Epithelial cell of proximal tubule (primary cell): ENCODE measurements at regions not wholly inside any gene's neighbourhood (a gene's known extent, or its start where the extent isn't known, plus 50 kb on each side); places are given as distances from the start of the nearest gene placed in this dataset.

Experiments used
- DNase-seq: peaks from one replicate; pipeline ENCODE4 v3.0.0-alpha.2; 2011; ENCODE audit warnings: low read depth
- H3K4me3 ChIP-seq: 2 replicates; pipeline ENCODE4 v1.5.1; 2011; ENCODE audit warnings: low read depth, mild to moderate bottlenecking, low read length
- CTCF ChIP-seq: conservative IDR thresholded peaks from 2 replicates; pipeline ENCODE4 v1.5.1; 2012; ENCODE audit warnings: low read depth, mild to moderate bottlenecking, low read length

GRCh38 chr12:34386016-34386415 is 363.7 kb downstream of the ALG10 start:
- no peak for DNase-seq
- no peak for TF ChIP-seq CTCF
- H3K4me3 ChIP-seq = no peak overlapping the region

DNA sequence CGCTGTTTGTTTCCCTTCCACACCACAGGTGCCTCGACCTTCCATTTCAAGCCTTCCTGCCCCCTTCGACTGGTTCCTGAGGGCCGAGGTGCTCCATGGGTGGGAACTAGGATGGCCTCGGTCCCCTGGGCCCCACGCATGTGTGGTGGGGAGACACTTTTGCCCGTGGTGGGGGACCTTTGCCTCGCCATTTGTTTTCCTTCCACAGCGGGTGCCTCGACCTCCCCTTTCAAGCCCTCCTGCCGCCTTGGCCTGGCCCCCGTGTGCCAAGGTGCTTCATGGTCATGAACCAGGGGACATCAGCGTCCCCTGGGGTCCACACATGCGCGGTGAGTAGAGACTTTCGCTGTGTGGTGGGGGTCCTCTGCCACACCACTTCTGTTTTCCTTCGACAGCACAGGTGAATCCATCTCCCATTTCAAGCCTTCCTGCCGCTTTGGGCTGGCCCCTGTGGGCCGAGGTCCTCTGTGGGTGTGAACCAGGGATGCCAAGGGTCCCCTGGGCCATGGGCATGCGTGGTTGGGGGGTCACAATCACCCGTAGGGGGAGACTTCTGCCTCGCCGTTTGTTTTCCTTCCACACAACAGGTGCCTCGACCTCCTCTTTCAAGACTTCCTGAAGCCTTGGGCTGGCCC is 364.4 kb downstream of the ALG10 start:
- no peak overlapping the region for H3K4me3 ChIP-seq
- DNase-seq = no peak
- no peak for TF ChIP-seq CTCF

DNA sequence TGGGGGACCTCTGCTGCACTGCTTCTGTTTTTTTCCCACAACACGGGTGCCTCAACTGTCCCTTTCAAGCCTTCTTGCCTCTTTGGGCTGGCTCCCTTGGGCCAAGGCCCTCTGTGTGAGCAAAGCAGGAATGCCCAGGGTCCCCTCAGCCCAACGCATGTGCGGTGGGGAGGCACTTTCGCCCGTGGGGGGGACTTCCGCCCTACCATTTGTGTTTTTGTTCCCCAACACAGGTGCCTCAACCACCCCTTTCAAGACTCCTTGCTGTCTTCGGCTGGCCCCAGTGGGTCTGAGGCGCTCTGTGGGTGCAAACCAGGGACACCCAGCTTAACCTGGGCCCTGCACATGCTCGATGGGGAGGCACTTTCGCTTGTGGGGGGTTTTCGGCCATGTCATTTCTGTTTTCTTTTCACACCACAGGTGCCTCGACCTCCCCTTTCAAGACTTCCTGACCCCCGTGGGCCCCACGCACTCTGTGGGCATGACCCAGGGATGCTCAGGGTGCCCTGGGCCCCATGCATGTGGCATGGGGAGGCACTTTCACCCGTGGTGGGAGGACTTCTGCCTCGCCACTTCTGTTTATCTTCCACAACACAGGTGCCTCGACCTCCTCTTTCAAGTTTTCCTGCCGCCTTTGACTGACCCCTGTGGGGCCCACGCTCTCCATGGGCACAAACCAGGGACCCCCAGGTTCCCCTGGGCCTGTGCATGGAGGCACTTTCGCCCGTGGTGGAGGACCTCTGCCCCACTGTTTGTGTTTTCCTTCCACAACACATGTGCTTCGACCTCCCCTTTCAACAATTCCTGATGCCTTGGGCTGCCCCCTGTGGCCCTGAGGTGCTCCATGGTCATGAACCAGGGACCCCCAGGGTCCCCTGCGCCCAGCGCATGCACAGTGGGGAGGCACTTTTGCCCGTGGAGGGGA is 365.7 kb downstream of the ALG10 start:
- DNase-seq = no peak
- TF ChIP-seq CTCF = no peak
- no peak overlapping the region for H3K4me3 ChIP-seq

DNA sequence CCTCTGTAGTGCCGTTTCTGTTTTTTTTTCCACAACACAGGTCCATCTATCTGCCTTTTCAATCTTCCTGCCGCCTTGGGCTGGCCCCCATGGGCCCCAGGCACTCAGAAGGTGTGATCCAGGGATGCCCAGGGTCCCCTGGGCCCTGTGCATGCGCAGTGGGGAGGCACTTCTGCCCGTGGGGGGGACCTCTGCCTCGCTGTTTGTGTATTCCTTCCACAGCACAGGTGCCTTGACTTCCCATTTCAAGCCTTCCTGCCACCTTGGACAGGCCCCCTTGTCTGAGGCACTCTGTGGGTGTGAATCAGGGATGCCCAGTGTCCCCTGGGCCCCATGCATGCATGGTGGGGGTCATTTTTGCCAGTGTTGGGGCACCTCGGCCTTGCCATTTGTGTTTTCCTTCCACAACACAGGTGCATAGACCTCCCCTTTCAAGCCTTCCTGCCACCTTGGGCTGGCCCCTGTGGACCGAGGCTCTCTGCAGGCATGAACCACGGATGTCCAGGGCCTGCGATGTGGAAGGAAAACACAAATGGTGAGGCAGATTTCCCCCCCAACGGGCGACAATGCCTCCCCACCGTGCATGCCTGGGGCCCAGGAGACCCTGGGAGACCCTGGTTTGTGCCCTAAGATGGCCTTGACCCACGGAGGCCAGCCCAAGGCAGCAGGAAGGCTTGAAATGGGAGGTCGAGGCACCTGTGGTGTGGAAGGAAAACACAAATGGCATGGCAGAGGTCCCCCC is 366.5 kb downstream of the ALG10 start:
- H3K4me3 ChIP-seq = no peak overlapping the region
- no peak for TF ChIP-seq CTCF
- no peak for DNase-seq

DNA sequence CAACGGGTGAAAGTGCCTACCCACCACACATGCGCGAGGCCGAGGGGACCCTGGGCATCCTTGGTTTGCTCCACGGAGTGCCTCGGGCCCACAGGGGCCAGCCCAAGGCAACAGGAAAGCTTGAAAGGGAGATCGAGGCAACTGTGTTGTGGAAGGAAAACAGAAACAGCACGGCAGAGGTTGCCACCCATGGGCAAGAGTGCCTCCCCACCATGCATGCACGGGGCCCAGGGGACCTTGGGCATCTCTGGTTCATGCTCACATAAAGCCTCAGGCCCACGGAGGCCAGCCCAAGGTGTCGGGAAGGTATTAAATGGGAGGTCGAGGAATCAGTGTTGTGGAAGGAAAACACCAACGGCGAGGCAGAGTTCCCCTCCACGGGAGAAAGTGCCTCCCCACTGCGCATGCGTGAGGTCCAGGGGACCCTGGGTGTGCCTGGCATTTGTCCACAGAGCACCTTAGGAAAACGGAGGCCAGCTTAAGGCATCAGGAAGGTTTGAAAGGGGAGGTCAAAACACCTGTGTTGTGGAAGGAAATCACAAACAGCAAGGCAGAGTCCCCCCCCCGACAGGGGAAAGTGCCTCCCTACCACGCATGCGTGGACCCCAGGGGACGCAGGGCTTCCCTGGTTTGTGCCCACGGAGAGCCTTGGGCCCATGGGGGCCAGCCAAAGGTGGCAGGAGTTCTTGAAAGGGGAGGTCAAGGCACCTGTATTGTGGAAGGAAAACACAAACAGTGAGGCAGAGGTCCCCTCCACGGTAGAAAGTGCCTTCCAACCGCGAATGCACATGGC is 367.3 kb downstream of the ALG10 start:
- no peak for DNase-seq
- no peak overlapping the region for H3K4me3 ChIP-seq
- no peak for TF ChIP-seq CTCF

DNA sequence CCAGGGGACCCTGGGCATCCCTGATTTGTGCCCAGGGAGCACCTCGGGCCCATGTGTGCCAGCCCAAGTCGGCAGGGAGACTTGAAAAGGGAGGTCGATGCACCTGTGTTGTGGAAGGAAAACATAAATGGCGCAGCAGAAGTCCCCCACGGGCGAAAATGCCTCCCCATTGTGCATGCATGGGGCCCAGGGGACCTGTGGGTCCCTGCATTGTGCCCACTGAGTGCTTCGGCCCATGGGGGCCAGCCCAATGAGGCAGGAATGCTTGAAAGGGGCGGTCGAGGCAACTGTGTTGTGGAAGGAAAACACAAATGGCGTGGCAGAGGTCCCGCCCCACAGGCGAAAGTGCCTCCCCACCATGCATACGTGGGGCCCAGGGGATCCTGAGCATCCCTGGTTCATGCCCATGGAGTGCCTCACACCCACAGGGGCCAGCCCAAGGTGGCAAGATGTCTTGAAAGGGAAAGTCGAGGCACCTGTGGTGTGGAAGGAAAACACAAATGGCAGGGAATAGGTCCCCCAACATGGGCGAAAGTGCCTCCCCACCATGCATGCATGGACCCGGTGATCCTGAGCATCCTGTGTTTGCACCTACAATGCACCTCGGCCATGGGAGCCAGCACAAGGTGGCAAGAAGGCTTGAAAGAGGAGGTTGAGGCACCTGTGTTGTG is 368.0 kb downstream of the ALG10 start:
- no peak for TF ChIP-seq CTCF
- DNase-seq = no peak

More for the DNA sequence above, 368.0 kb downstream of the ALG10 start:
- no peak overlapping the region for H3K4me3 ChIP-seq
